ENCODE measurements at regions not wholly inside any gene's neighbourhood (a gene's known extent, or its start where the extent isn't known, plus 50 kb on each side); places are given as distances from the start of the nearest gene placed in this dataset.

GRCh38 chr2:151174127-151174526 lies 87.5 kb downstream of the RBM43 start:
- BruUV-seq (replicated peaks), result no TSS peak
- no peak for TF ChIP-seq SIN3A (IDR thresholded peaks at IDR 0.05; ENCODE audit: borderline replicate concordance, insufficient read depth, low read depth, low read length)
- TF ChIP-seq, protein P1, sequence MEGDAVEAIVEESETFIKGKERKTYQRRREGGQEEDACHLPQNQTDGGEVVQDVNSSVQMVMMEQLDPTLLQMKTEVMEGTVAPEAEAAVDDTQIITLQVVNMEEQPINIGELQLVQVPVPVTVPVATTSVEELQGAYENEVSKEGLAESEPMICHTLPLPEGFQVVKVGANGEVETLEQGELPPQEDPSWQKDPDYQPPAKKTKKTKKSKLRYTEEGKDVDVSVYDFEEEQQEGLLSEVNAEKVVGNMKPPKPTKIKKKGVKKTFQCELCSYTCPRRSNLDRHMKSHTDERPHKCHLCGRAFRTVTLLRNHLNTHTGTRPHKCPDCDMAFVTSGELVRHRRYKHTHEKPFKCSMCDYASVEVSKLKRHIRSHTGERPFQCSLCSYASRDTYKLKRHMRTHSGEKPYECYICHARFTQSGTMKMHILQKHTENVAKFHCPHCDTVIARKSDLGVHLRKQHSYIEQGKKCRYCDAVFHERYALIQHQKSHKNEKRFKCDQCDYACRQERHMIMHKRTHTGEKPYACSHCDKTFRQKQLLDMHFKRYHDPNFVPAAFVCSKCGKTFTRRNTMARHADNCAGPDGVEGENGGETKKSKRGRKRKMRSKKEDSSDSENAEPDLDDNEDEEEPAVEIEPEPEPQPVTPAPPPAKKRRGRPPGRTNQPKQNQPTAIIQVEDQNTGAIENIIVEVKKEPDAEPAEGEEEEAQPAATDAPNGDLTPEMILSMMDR (IDR thresholded peaks at IDR 0.05), result no peak
- TF ChIP-seq POLR2AphosphoS5 (IDR thresholded peaks at IDR 0.05; ENCODE audit: low read depth, low read length), result no peak
- TF ChIP-seq TCF7L2 (IDR thresholded peaks at IDR 0.05; ENCODE audit: low read depth, low read length), result no peak
- TF ChIP-seq, protein P2, sequence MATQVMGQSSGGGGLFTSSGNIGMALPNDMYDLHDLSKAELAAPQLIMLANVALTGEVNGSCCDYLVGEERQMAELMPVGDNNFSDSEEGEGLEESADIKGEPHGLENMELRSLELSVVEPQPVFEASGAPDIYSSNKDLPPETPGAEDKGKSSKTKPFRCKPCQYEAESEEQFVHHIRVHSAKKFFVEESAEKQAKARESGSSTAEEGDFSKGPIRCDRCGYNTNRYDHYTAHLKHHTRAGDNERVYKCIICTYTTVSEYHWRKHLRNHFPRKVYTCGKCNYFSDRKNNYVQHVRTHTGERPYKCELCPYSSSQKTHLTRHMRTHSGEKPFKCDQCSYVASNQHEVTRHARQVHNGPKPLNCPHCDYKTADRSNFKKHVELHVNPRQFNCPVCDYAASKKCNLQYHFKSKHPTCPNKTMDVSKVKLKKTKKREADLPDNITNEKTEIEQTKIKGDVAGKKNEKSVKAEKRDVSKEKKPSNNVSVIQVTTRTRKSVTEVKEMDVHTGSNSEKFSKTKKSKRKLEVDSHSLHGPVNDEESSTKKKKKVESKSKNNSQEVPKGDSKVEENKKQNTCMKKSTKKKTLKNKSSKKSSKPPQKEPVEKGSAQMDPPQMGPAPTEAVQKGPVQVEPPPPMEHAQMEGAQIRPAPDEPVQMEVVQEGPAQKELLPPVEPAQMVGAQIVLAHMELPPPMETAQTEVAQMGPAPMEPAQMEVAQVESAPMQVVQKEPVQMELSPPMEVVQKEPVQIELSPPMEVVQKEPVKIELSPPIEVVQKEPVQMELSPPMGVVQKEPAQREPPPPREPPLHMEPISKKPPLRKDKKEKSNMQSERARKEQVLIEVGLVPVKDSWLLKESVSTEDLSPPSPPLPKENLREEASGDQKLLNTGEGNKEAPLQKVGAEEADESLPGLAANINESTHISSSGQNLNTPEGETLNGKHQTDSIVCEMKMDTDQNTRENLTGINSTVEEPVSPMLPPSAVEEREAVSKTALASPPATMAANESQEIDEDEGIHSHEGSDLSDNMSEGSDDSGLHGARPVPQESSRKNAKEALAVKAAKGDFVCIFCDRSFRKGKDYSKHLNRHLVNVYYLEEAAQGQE (IDR thresholded peaks at IDR 0.05; ENCODE audit: insufficient read depth in 1 of 2, low read depth in 2 of 2, low read length in 1 of 2), result no peak
- Histone ChIP-seq H3K9me3 (ENCODE audit: control insufficient read depth, insufficient read depth, low read depth, low read length) (no peaks in the 10 kb centered on the region), H3K4me3 (ENCODE audit: low read depth in 2 of 2, low read length in 2 of 2) (no peak overlapping the region), H3K27me3 (ENCODE audit: control insufficient read depth, insufficient read depth, low read length) (0 out of 2 replicates have a peak, but pooled peaks cover 6% of the 10 kb centered on the region), H3K4me1 (ENCODE audit: control insufficient read depth, insufficient read depth, low read length) (no peaks in the 10 kb centered on the region), H3K27ac (ENCODE audit: low read length) (no peak overlapping the region), H3K36me3 (ENCODE audit: control insufficient read depth, insufficient read depth, low read length) (no peaks in the 10 kb centered on the region)
- CTCF ChIA-PET, result no interaction called here
- DNase-seq (ENCODE audit: low read depth, low spot score) (no peak), ATAC-seq (no peak)
- intact Hi-C loops (cut with micrococcal nuclease; ENCODE audit: unreplicated experiment), result no loop called here
- POLR2A ChIA-PET, result interaction anchor here (0.6 kb wide), 1 partner anchor 116 kb away, joined by 3 read pairs; no protein-coding TSS in a partner anchor
- in situ Hi-C loops (cut with HindIII; ENCODE audit: low pct_unique_long_range_greater_than_20kb, low sequenced_read_pairs), result no loop called here

GRCh38 chr2:151171186-151171585 lies 90.5 kb downstream of the RBM43 start:
- Histone ChIP-seq H3K27me3 (ENCODE audit: control insufficient read depth, insufficient read depth, low read length) (0 out of 2 replicates have a peak, but pooled peaks cover 6% of the 10 kb centered on the region), H3K4me1 (ENCODE audit: control insufficient read depth, insufficient read depth, low read length) (no peaks in the 10 kb centered on the region), H3K9me3 (ENCODE audit: control insufficient read depth, insufficient read depth, low read depth, low read length) (no peaks in the 10 kb centered on the region), H3K27ac (ENCODE audit: low read length) (no peak overlapping the region), H3K4me3 (ENCODE audit: low read depth in 2 of 2, low read length in 2 of 2) (no peak overlapping the region), H3K36me3 (ENCODE audit: control insufficient read depth, insufficient read depth, low read length) (no peaks in the 10 kb centered on the region)
- no TSS peak for BruUV-seq (replicated peaks)
- in situ Hi-C loops (cut with HindIII; ENCODE audit: low pct_unique_long_range_greater_than_20kb, low sequenced_read_pairs) (no loop called here), intact Hi-C loops (cut with micrococcal nuclease; ENCODE audit: unreplicated experiment) (no loop called here)
- TF ChIP-seq, protein P1 (IDR thresholded peaks at IDR 0.05), result no peak
- TF ChIP-seq, protein P2 (IDR thresholded peaks at IDR 0.05; ENCODE audit: insufficient read depth in 1 of 2, low read depth in 2 of 2, low read length in 1 of 2), result no peak
- TF ChIP-seq SIN3A (IDR thresholded peaks at IDR 0.05; ENCODE audit: borderline replicate concordance, insufficient read depth, low read depth, low read length), result no peak
- TF ChIP-seq TCF7L2 (IDR thresholded peaks at IDR 0.05; ENCODE audit: low read depth, low read length), result no peak
- no peak for TF ChIP-seq POLR2AphosphoS5 (IDR thresholded peaks at IDR 0.05; ENCODE audit: low read depth, low read length)
- DNase-seq (ENCODE audit: low read depth, low spot score) (no peak), ATAC-seq (no peak)
- POLR2A ChIA-PET, result no interaction called here
- CTCF ChIA-PET, result interaction anchor here (0.6 kb wide), 1 partner anchor 63 kb away, joined by 3 read pairs; no protein-coding TSS in a partner anchor
